GM18870 (cell line): ENCODE measurements at regions not wholly inside any gene's neighbourhood (a gene's known extent, or its start where the extent isn't known, plus 50 kb on each side); places are given as distances from the start of the nearest gene placed in this dataset.
"Not testable (repeated sequence)": the region's sequence is repeated elsewhere in the genome, so short reads cannot be mapped to it uniquely, and the experiment has no call there.

ENCODE experiments used
- ATAC-seq: cut with Tn5 transposase; IDR thresholded peaks from one replicate; pipeline ENCODE4 v1.9.1; 2021; ENCODE audit warnings: moderate library complexity; ENCODE audit not compliant: unreplicated experiment

GRCh38 chr6:98395610-98396166, 438.7 kb upstream of the POU3F2 start:
- ATAC-seq = no peak

GRCh38 chr6:98416027-98416426, 418.3 kb upstream of the POU3F2 start:
- ATAC-seq = no peak

GRCh38 chr6:98416497-98417158, 417.7 kb upstream of the POU3F2 start:
- ATAC-seq = not testable (repeated sequence)

GRCh38 chr6:98433325-98434056, 400.9 kb upstream of the POU3F2 start:
- peak; percentile 87 for ATAC-seq

GRCh38 chr6:98443633-98444032, 390.7 kb upstream of the POU3F2 start:
- no peak for ATAC-seq

GRCh38 chr6:98452685-98453084, 381.7 kb upstream of the POU3F2 start:
- no peak for ATAC-seq

- ATAC-seq = no peak
These were observed 379.5 kb upstream of the POU3F2 start for GRCh38 chr6:98454809-98455322.

- no peak for ATAC-seq
These were observed 375.7 kb upstream of the POU3F2 start for GRCh38 chr6:98458708-98459107.

GRCh38 chr6:98463038-98464000, 371.1 kb upstream of the POU3F2 start:
- no peak for ATAC-seq

- ATAC-seq = no peak
These were observed 367.3 kb upstream of the POU3F2 start for GRCh38 chr6:98467091-98467490.

- no peak for ATAC-seq
These were observed 366.5 kb upstream of the POU3F2 start for GRCh38 chr6:98467902-98468301.

GRCh38 chr6:98469141-98469540, 365.2 kb upstream of the POU3F2 start:
- ATAC-seq = no peak

GRCh38 chr6:98470821-98471220, 363.6 kb upstream of the POU3F2 start:
- no peak for ATAC-seq

- ATAC-seq = no peak
These were observed 362.9 kb upstream of the POU3F2 start for GRCh38 chr6:98471444-98471843.

- no peak for ATAC-seq
These were observed 357.1 kb upstream of the POU3F2 start for GRCh38 chr6:98477231-98477630.

- no peak for ATAC-seq
These were observed 349.7 kb upstream of the POU3F2 start for GRCh38 chr6:98484696-98485095.

- no peak for ATAC-seq
These were observed 348.8 kb upstream of the POU3F2 start for GRCh38 chr6:98485593-98485992.

GRCh38 chr6:98486057-98486456, 348.3 kb upstream of the POU3F2 start:
- no peak for ATAC-seq

GRCh38 chr6:98487612-98488011, 346.8 kb upstream of the POU3F2 start:
- ATAC-seq = no peak

GRCh38 chr6:98498144-98498775, 336.1 kb upstream of the POU3F2 start:
- ATAC-seq = no peak
